ENCODE measurements at regions not wholly inside any gene's neighbourhood (a gene's known extent, or its start where the extent isn't known, plus 50 kb on each side); places are given as distances from the start of the nearest gene placed in this dataset.

GRCh38 chr6:21310568-21311140 lies 282.9 kb upstream of the SOX4 start:
- Histone ChIP-seq H3K27ac (ENCODE audit: low read depth, low read length) (no peak overlapping the region), H3K9me3 (ENCODE audit: control insufficient read depth, insufficient read depth, low read length) (no peaks in the 10 kb centered on the region), H3K4me3 (ENCODE audit: low read depth, low read length) (no peak overlapping the region), H3K36me3 (ENCODE audit: control insufficient read depth, insufficient read depth, low read length) (no peaks in the 10 kb centered on the region), H3K4me1 (ENCODE audit: control insufficient read depth, insufficient read depth, low read length) (no peaks in the 10 kb centered on the region; the same call in 1 of the 2 replicates), H3K9ac (ENCODE audit: low read depth, low read length) (no peak overlapping the region), H3K27me3 (ENCODE audit: control insufficient read depth, insufficient read depth, low read length) (no peaks in the 10 kb centered on the region)

- H3K9ac ChIP-seq (ENCODE audit: low read depth, low read length), result no peak overlapping the region
- H3K36me3 ChIP-seq (ENCODE audit: control insufficient read depth, insufficient read depth, low read length), result no peaks in the 10 kb centered on the region
- no peaks in the 10 kb centered on the region for H3K27me3 ChIP-seq (ENCODE audit: control insufficient read depth, insufficient read depth, low read length)
- no peaks in the 10 kb centered on the region; the same call in 1 of the 2 replicates for H3K4me1 ChIP-seq (ENCODE audit: control insufficient read depth, insufficient read depth, low read length)
- H3K4me3 ChIP-seq (ENCODE audit: low read depth, low read length), result no peak overlapping the region
- H3K27ac ChIP-seq (ENCODE audit: low read depth, low read length), result no peak overlapping the region
- H3K9me3 ChIP-seq (ENCODE audit: control insufficient read depth, insufficient read depth, low read length), result no peaks in the 10 kb centered on the region
Observed at GRCh38 chr6:21312118-21312517, 281.4 kb upstream of the SOX4 start.

- Histone ChIP-seq H3K4me1 (ENCODE audit: control insufficient read depth, insufficient read depth, low read length) (no peaks in the 10 kb centered on the region), H3K27me3 (ENCODE audit: control insufficient read depth, insufficient read depth, low read length) (no peaks in the 10 kb centered on the region)
Observed at GRCh38 chr6:21317642-21318041, 275.9 kb upstream of the SOX4 start.

GRCh38 chr6:21321076-21321475 lies 272.5 kb upstream of the SOX4 start:
- Histone ChIP-seq H3K9me3 (ENCODE audit: control insufficient read depth, insufficient read depth, low read length) (no peaks in the 10 kb centered on the region), H3K4me3 (ENCODE audit: low read depth, low read length) (no peak overlapping the region), H3K4me1 (ENCODE audit: control insufficient read depth, insufficient read depth, low read length) (no peaks in the 10 kb centered on the region), H3K27ac (ENCODE audit: low read depth, low read length) (no peak overlapping the region), H3K27me3 (ENCODE audit: control insufficient read depth, insufficient read depth, low read length) (no peaks in the 10 kb centered on the region), H3K9ac (ENCODE audit: low read depth, low read length) (no peak overlapping the region), H3K36me3 (ENCODE audit: control insufficient read depth, insufficient read depth, low read length) (no peaks in the 10 kb centered on the region)

More at GRCh38 chr6:21317642-21318041, 275.9 kb upstream of the SOX4 start:
- Histone ChIP-seq H3K9ac (ENCODE audit: low read depth, low read length) (no peak overlapping the region), H3K9me3 (ENCODE audit: control insufficient read depth, insufficient read depth, low read length) (no peaks in the 10 kb centered on the region), H3K27ac (ENCODE audit: low read depth, low read length) (no peak overlapping the region), H3K4me3 (ENCODE audit: low read depth, low read length) (no peak overlapping the region), H3K36me3 (ENCODE audit: control insufficient read depth, insufficient read depth, low read length) (no peaks in the 10 kb centered on the region)

GRCh38 chr6:21321531-21321930 lies 272.0 kb upstream of the SOX4 start:
- no peaks in the 10 kb centered on the region for H3K36me3 ChIP-seq (ENCODE audit: control insufficient read depth, insufficient read depth, low read length)
- no peaks in the 10 kb centered on the region for H3K9me3 ChIP-seq (ENCODE audit: control insufficient read depth, insufficient read depth, low read length)
- H3K4me1 ChIP-seq (ENCODE audit: control insufficient read depth, insufficient read depth, low read length), result no peaks in the 10 kb centered on the region
- no peak overlapping the region for H3K27ac ChIP-seq (ENCODE audit: low read depth, low read length)
- H3K4me3 ChIP-seq (ENCODE audit: low read depth, low read length), result no peak overlapping the region
- H3K9ac ChIP-seq (ENCODE audit: low read depth, low read length), result no peak overlapping the region
- no peaks in the 10 kb centered on the region for H3K27me3 ChIP-seq (ENCODE audit: control insufficient read depth, insufficient read depth, low read length)

GRCh38 chr6:21323577-21323976 lies 270.0 kb upstream of the SOX4 start:
- Histone ChIP-seq H3K9ac (ENCODE audit: low read depth, low read length) (no peak overlapping the region), H3K27me3 (ENCODE audit: control insufficient read depth, insufficient read depth, low read length) (no peaks in the 10 kb centered on the region), H3K4me3 (ENCODE audit: low read depth, low read length) (no peak overlapping the region), H3K4me1 (ENCODE audit: control insufficient read depth, insufficient read depth, low read length) (peaks cover 11% of the 10 kb centered on the region), H3K9me3 (ENCODE audit: control insufficient read depth, insufficient read depth, low read length) (no peaks in the 10 kb centered on the region), H3K36me3 (ENCODE audit: control insufficient read depth, insufficient read depth, low read length) (no peaks in the 10 kb centered on the region), H3K27ac (ENCODE audit: low read depth, low read length) (no peak overlapping the region)

GRCh38 chr6:21325201-21325856 lies 268.2 kb upstream of the SOX4 start:
- no peak overlapping the region for H3K4me3 ChIP-seq (ENCODE audit: low read depth, low read length)
- H3K27ac ChIP-seq (ENCODE audit: low read depth, low read length), result no peak overlapping the region
- no peaks in the 10 kb centered on the region for H3K36me3 ChIP-seq (ENCODE audit: control insufficient read depth, insufficient read depth, low read length)
- H3K9ac ChIP-seq (ENCODE audit: low read depth, low read length), result no peak overlapping the region
- H3K4me1 ChIP-seq (ENCODE audit: control insufficient read depth, insufficient read depth, low read length), result peaks cover 11% of the 10 kb centered on the region
- H3K9me3 ChIP-seq (ENCODE audit: control insufficient read depth, insufficient read depth, low read length), result no peaks in the 10 kb centered on the region
- no peaks in the 10 kb centered on the region for H3K27me3 ChIP-seq (ENCODE audit: control insufficient read depth, insufficient read depth, low read length)

GRCh38 chr6:21327326-21328112 lies 266.0 kb upstream of the SOX4 start:
- peak overlapping the region; percentile 89 for H3K27ac ChIP-seq (ENCODE audit: low read depth, low read length)
- H3K9me3 ChIP-seq (ENCODE audit: control insufficient read depth, insufficient read depth, low read length), result no peaks in the 10 kb centered on the region
- H3K4me3 ChIP-seq (ENCODE audit: low read depth, low read length), result peak overlapping the region; percentile 18; the same call in 1 of the 2 replicates
- no peaks in the 10 kb centered on the region for H3K27me3 ChIP-seq (ENCODE audit: control insufficient read depth, insufficient read depth, low read length)
- H3K9ac ChIP-seq (ENCODE audit: low read depth, low read length), result peak overlapping the region; percentile 14; the same call in 1 of the 2 replicates
- H3K36me3 ChIP-seq (ENCODE audit: control insufficient read depth, insufficient read depth, low read length), result no peaks in the 10 kb centered on the region
- H3K4me1 ChIP-seq (ENCODE audit: control insufficient read depth, insufficient read depth, low read length), result peaks cover 11% of the 10 kb centered on the region

- no peaks in the 10 kb centered on the region for H3K9me3 ChIP-seq (ENCODE audit: control insufficient read depth, insufficient read depth, low read length)
- H3K4me3 ChIP-seq (ENCODE audit: low read depth, low read length), result no peak overlapping the region
- H3K36me3 ChIP-seq (ENCODE audit: control insufficient read depth, insufficient read depth, low read length), result no peaks in the 10 kb centered on the region
- peaks cover 11% of the 10 kb centered on the region for H3K4me1 ChIP-seq (ENCODE audit: control insufficient read depth, insufficient read depth, low read length)
- H3K9ac ChIP-seq (ENCODE audit: low read depth, low read length), result no peak overlapping the region
- H3K27ac ChIP-seq (ENCODE audit: low read depth, low read length), result no peak overlapping the region
- H3K27me3 ChIP-seq (ENCODE audit: control insufficient read depth, insufficient read depth, low read length), result no peaks in the 10 kb centered on the region
Observed at GRCh38 chr6:21331235-21331634, 262.3 kb upstream of the SOX4 start.

GRCh38 chr6:21332077-21332476 lies 261.5 kb upstream of the SOX4 start:
- Histone ChIP-seq H3K36me3 (ENCODE audit: control insufficient read depth, insufficient read depth, low read length) (no peaks in the 10 kb centered on the region), H3K9ac (ENCODE audit: low read depth, low read length) (no peak overlapping the region), H3K4me3 (ENCODE audit: low read depth, low read length) (no peak overlapping the region), H3K27me3 (ENCODE audit: control insufficient read depth, insufficient read depth, low read length) (no peaks in the 10 kb centered on the region), H3K9me3 (ENCODE audit: control insufficient read depth, insufficient read depth, low read length) (no peaks in the 10 kb centered on the region), H3K4me1 (ENCODE audit: control insufficient read depth, insufficient read depth, low read length) (peaks cover 7% of the 10 kb centered on the region), H3K27ac (ENCODE audit: low read depth, low read length) (no peak overlapping the region)

- Histone ChIP-seq H3K9me3 (ENCODE audit: control insufficient read depth, insufficient read depth, low read length) (no peaks in the 10 kb centered on the region), H3K4me1 (ENCODE audit: control insufficient read depth, insufficient read depth, low read length) (peaks cover 1% of the 10 kb centered on the region), H3K4me3 (ENCODE audit: low read depth, low read length) (no peak overlapping the region), H3K36me3 (ENCODE audit: control insufficient read depth, insufficient read depth, low read length) (no peaks in the 10 kb centered on the region), H3K27me3 (ENCODE audit: control insufficient read depth, insufficient read depth, low read length) (no peaks in the 10 kb centered on the region), H3K9ac (ENCODE audit: low read depth, low read length) (no peak overlapping the region), H3K27ac (ENCODE audit: low read depth, low read length) (no peak overlapping the region)
Observed at GRCh38 chr6:21332660-21333059, 260.9 kb upstream of the SOX4 start.

Measured in HUES48 (cell line).